Liver (tissue), 8 donors: ENCODE measurements at regions not wholly inside any gene's neighbourhood (a gene's known extent, or its start where the extent isn't known, plus 50 kb on each side); places are given as distances from the start of the nearest gene placed in this dataset.

ENCODE experiments used
- DNase-seq: peaks from one replicate; pipeline ENCODE4 v3.0.0-alpha.2; 2017; ENCODE audit warnings: low spot score
- H3K27ac ChIP-seq, 2 donors: one replicate each; pipeline ENCODE4 v1.7.0; 2013; ENCODE audit warnings: inconsistent platforms in 2 of 2, low read length in 2 of 2, control low read depth in 1 of 2, low read depth in 1 of 2, mild to moderate bottlenecking in 1 of 2
- H3K27me3 ChIP-seq, 4 donors: one replicate each; pipeline versions ENCODE4 v1.6.1 to v1.7.0; 2013; ENCODE audit warnings: low read length in 3 of 4, inconsistent platforms in 1 of 4, mild to moderate bottlenecking in 1 of 4, moderate library complexity in 1 of 4; ENCODE audit not compliant: control insufficient read depth in 4 of 4, insufficient read depth in 4 of 4
- H3K36me3 ChIP-seq, 4 donors: one replicate each; pipeline versions ENCODE4 v1.6.1 to v1.7.0; 2013; ENCODE audit warnings: low read length in 3 of 4, mild to moderate bottlenecking in 3 of 4, low read depth in 1 of 4, moderate library complexity in 1 of 4; ENCODE audit not compliant: control insufficient read depth in 4 of 4, insufficient read depth in 3 of 4
- H3K4me1 ChIP-seq, 4 donors: one replicate each; pipeline versions ENCODE4 v1.6.1 to v1.7.0; 2013; ENCODE audit warnings: low read length in 3 of 4, mild to moderate bottlenecking in 3 of 4, moderate library complexity in 1 of 4; ENCODE audit not compliant: control insufficient read depth in 4 of 4, insufficient read depth in 4 of 4
- H3K4me3 ChIP-seq, 3 donors: one replicate each; pipeline versions ENCODE4 v1.6.1 to v1.7.0; 2013; ENCODE audit warnings: low read length in 3 of 3, control low read depth in 1 of 3, low read depth in 1 of 3, mild to moderate bottlenecking in 1 of 3
- H3K9ac ChIP-seq, 2 donors: one replicate each; pipeline ENCODE4 v1.7.0; 2013; ENCODE audit warnings: low read length in 2 of 2, mild to moderate bottlenecking in 2 of 2, moderate library complexity in 2 of 2, control low read depth in 1 of 2, low read depth in 1 of 2
- H3K9me3 ChIP-seq, 4 donors: one replicate each; pipeline versions ENCODE4 v1.6.1 to v1.7.0; 2013; ENCODE audit warnings: low read length in 3 of 4; ENCODE audit not compliant: control insufficient read depth in 4 of 4
- FOXA1 ChIP-seq: IDR thresholded peaks from 2 replicates; pipeline ENCODE4 v1.6.1; 2016; ENCODE audit warnings: antibody characterized with exemption
- FOXA2 ChIP-seq: IDR thresholded peaks from 2 replicates; pipeline ENCODE4 v1.6.1; 2016; ENCODE audit warnings: antibody characterized with exemption
- GABPA ChIP-seq, 2 donors: IDR thresholded peaks in 1 of 2; conservative IDR thresholded peaks in 1 of 2; 2 replicates each; pipeline ENCODE4 v1.6.1; 2016; ENCODE audit warnings: antibody characterized with exemption in 2 of 2, mild to moderate bottlenecking in 1 of 2, moderate library complexity in 1 of 2
- HNF4A ChIP-seq, 2 donors: conservative IDR thresholded peaks; 2 replicates each; pipeline ENCODE4 v1.6.1; 2016; ENCODE audit warnings: antibody characterized with exemption in 2 of 2, mild to moderate bottlenecking in 2 of 2
- HNF4G ChIP-seq: IDR thresholded peaks from 2 replicates; pipeline ENCODE4 v1.6.1; 2016; ENCODE audit warnings: antibody characterized with exemption
- JUND ChIP-seq, 2 donors: IDR thresholded peaks; 2 replicates each; pipeline ENCODE4 v1.6.1; 2016; ENCODE audit warnings: antibody characterized with exemption in 2 of 2
- RAD21 ChIP-seq, 2 donors: IDR thresholded peaks; 2 replicates each; pipeline ENCODE4 v1.6.1; 2016; ENCODE audit warnings: antibody characterized with exemption in 2 of 2, mild to moderate bottlenecking in 2 of 2
- RXRA ChIP-seq, 2 donors: IDR thresholded peaks; 2 replicates each; pipeline ENCODE4 v1.6.1; 2017 to 2018; ENCODE audit warnings: antibody characterized with exemption in 2 of 2, mild to moderate bottlenecking in 1 of 2
- SP1 ChIP-seq: IDR thresholded peaks from 2 replicates; pipeline ENCODE4 v1.6.1; 2018; ENCODE audit warnings: antibody characterized with exemption, mild to moderate bottlenecking
- TAF1 ChIP-seq: conservative IDR thresholded peaks from 2 replicates; pipeline ENCODE4 v1.6.1; 2016; ENCODE audit warnings: antibody characterized with exemption, mild to moderate bottlenecking
- YY1 ChIP-seq: IDR thresholded peaks from 2 replicates; pipeline ENCODE4 v1.6.1; 2016; ENCODE audit warnings: antibody characterized with exemption, mild to moderate bottlenecking
- WGBS: extraction: QIAGEN DNeasy Blood & Tissue Kit; methylation state at CpG from one replicate; pipeline ENCODE4 v1.1.7; 2013; 5-methylcytosine and 5-hydroxymethylcytosine counted together
- TF ChIP-seq, protein P1 (sequence below): IDR thresholded peaks from 2 replicates; pipeline ENCODE4 v1.6.1; 2016; ENCODE audit warnings: antibody characterized with exemption, mild to moderate bottlenecking
- TF ChIP-seq, protein P2 (sequence below): IDR thresholded peaks from 2 replicates; pipeline ENCODE4 v1.6.1; 2016; ENCODE audit warnings: antibody characterized with exemption
- TF ChIP-seq, protein P3 (sequence below): IDR thresholded peaks from 2 replicates; pipeline ENCODE4 v1.6.1; 2016; ENCODE audit warnings: antibody characterized with exemption
- TF ChIP-seq, protein P4 (sequence below): fragments of 150-350 bp; IDR thresholded peaks from 2 replicates; pipeline ENCODE4 v1.5.1; 2017; ENCODE audit warnings: improper control_type of control experiment, low read depth, low read length; ENCODE audit not compliant: missing input control
- donor health status: healthy.
- donor health status: healthy.
- donor health status: healthy.
- donor health status: healthy.
- donor health status: healthy.

DNA sequence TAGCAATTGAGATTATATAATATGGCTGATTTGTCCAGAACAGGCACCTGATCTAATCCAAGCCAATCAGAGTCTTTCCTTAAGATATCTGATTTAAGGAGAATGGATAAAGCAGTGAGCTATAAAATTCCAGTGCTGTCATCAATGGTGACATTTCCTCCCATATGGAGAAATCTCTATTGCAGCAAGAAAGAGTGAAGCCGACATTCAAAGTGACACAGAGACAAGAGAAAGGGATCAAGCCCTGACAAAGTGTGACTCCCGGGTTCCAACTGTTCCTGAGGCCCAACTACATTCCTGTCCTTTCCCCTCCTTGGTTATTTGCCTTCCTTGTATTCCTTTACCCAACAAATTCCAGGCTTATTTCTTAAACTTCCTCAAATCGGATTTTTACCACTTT lies 430.0 kb upstream of the SOX5 start:
- WGBS: 87% methylated on average over 3 of the region's 3 CpGs
- Histone ChIP-seq H3K27me3 (no peaks in the 10 kb centered on the region), H3K9me3 (peaks cover 0 to 3% (median 0%) of the 10 kb centered on the region in 4 donors), H3K36me3 (no peaks in the 10 kb centered on the region), H3K4me1 (peaks cover 0 to 3% (median under 1%) of the 10 kb centered on the region in 4 donors), H3K4me3 (no peak overlapping the region), H3K9ac (no peak overlapping the region), H3K27ac (no peak overlapping the region)
- no peak for TF ChIP-seq FOXA2
- TF ChIP-seq, protein P1, sequence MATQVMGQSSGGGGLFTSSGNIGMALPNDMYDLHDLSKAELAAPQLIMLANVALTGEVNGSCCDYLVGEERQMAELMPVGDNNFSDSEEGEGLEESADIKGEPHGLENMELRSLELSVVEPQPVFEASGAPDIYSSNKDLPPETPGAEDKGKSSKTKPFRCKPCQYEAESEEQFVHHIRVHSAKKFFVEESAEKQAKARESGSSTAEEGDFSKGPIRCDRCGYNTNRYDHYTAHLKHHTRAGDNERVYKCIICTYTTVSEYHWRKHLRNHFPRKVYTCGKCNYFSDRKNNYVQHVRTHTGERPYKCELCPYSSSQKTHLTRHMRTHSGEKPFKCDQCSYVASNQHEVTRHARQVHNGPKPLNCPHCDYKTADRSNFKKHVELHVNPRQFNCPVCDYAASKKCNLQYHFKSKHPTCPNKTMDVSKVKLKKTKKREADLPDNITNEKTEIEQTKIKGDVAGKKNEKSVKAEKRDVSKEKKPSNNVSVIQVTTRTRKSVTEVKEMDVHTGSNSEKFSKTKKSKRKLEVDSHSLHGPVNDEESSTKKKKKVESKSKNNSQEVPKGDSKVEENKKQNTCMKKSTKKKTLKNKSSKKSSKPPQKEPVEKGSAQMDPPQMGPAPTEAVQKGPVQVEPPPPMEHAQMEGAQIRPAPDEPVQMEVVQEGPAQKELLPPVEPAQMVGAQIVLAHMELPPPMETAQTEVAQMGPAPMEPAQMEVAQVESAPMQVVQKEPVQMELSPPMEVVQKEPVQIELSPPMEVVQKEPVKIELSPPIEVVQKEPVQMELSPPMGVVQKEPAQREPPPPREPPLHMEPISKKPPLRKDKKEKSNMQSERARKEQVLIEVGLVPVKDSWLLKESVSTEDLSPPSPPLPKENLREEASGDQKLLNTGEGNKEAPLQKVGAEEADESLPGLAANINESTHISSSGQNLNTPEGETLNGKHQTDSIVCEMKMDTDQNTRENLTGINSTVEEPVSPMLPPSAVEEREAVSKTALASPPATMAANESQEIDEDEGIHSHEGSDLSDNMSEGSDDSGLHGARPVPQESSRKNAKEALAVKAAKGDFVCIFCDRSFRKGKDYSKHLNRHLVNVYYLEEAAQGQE: no peak
- TF ChIP-seq SP1: no peak
- no peak for TF ChIP-seq TAF1
- TF ChIP-seq, protein P2, sequence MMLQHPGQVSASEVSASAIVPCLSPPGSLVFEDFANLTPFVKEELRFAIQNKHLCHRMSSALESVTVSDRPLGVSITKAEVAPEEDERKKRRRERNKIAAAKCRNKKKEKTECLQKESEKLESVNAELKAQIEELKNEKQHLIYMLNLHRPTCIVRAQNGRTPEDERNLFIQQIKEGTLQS: no peak
- TF ChIP-seq, protein P3, sequence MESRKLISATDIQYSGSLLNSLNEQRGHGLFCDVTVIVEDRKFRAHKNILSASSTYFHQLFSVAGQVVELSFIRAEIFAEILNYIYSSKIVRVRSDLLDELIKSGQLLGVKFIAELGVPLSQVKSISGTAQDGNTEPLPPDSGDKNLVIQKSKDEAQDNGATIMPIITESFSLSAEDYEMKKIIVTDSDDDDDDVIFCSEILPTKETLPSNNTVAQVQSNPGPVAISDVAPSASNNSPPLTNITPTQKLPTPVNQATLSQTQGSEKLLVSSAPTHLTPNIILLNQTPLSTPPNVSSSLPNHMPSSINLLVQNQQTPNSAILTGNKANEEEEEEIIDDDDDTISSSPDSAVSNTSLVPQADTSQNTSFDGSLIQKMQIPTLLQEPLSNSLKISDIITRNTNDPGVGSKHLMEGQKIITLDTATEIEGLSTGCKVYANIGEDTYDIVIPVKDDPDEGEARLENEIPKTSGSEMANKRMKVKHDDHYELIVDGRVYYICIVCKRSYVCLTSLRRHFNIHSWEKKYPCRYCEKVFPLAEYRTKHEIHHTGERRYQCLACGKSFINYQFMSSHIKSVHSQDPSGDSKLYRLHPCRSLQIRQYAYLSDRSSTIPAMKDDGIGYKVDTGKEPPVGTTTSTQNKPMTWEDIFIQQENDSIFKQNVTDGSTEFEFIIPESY: no peak
- no peak for TF ChIP-seq RXRA (IDR thresholded peaks at IDR 0.05)
- TF ChIP-seq GABPA (IDR thresholded peaks at IDR 0.05 in 1 of 2, conservative IDR thresholded peaks at IDR 0.05 in 1 of 2): no peak
- TF ChIP-seq, protein P4, sequence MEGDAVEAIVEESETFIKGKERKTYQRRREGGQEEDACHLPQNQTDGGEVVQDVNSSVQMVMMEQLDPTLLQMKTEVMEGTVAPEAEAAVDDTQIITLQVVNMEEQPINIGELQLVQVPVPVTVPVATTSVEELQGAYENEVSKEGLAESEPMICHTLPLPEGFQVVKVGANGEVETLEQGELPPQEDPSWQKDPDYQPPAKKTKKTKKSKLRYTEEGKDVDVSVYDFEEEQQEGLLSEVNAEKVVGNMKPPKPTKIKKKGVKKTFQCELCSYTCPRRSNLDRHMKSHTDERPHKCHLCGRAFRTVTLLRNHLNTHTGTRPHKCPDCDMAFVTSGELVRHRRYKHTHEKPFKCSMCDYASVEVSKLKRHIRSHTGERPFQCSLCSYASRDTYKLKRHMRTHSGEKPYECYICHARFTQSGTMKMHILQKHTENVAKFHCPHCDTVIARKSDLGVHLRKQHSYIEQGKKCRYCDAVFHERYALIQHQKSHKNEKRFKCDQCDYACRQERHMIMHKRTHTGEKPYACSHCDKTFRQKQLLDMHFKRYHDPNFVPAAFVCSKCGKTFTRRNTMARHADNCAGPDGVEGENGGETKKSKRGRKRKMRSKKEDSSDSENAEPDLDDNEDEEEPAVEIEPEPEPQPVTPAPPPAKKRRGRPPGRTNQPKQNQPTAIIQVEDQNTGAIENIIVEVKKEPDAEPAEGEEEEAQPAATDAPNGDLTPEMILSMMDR: no peak
- no peak for TF ChIP-seq HNF4A (conservative IDR thresholded peaks at IDR 0.05)
- TF ChIP-seq HNF4G: no peak
- no peak for TF ChIP-seq YY1
- no peak for TF ChIP-seq JUND (IDR thresholded peaks at IDR 0.05)
- TF ChIP-seq FOXA1: no peak
- TF ChIP-seq RAD21 (IDR thresholded peaks at IDR 0.05): no peak
- no peak for DNase-seq
